Anterior cingulate cortex (tissue), 58 donors: ENCODE measurements at regions not wholly inside any gene's neighbourhood (a gene's known extent, or its start where the extent isn't known, plus 50 kb on each side); places are given as distances from the start of the nearest gene placed in this dataset.

Source experiments
- DNase-seq, 58 donors: peaks; one replicate each; lab custom pipeline; 2025; lab: John Stamatoyannopoulos, UW

- no peak for DNase-seq
Measured at GRCh38 chrX:117215683-117216082, 752.9 kb upstream of the CT83 start.

GRCh38 chrX:117196481-117196880, 733.7 kb upstream of the CT83 start:
- no peak for DNase-seq

DNA sequence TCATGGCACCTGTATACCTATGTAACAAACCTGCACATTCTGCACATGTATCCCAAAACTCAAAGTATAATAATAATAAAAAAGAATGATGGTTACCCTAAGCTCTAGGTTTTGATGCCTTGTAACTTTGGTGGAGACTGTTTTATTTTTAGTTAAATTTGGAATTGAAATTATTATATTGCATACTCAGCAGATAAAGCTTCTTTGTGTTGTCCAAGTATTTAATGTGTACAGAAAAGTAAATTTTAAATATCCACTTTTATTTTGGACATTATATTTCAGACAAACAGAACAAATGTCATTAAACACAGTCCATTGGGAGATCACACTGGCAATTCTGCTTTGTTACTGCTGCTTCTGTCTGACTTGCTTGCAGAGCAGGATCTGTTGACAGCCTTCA, 684.5 kb upstream of the CT83 start:
- no peak for DNase-seq

DNA sequence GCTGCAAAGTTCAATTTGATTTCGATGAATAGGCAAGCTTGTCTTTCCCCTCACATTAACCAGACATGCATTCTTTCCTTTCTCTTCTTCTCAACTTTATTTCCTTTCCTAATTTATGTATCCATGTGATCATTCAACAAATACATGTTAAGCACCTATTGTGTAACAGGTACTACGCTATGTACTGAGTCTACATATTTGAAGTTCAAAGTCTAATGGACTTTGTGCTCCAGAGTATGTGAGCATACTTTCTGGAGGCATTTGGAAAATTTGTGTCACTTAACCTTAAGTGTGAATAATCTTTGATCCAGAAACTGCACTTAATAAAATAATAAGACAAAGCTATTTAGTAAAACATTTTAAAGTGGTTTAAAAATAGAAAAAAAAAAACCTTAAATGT, 675.3 kb upstream of the CT83 start:
- DNase-seq, result no peak

DNA sequence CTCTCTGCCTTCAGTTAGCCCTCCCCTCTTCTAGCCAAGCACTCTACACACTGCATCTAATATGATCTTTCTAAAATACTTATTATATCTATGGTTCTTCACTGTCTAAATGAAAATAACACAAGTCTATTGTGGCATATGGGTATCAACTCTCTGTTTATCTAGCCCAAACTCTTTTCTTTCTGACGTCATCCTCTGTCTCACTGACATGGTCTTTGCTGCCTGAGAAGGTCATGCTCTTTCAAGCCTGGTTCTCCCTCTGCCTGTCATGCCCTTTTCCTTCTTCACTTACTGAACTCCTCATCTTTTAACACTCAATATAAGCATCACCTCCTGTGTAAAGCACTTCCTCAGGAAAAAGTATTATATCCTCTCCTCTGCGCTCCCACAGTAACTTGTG, 672.2 kb upstream of the CT83 start:
- no peak for DNase-seq

DNA sequence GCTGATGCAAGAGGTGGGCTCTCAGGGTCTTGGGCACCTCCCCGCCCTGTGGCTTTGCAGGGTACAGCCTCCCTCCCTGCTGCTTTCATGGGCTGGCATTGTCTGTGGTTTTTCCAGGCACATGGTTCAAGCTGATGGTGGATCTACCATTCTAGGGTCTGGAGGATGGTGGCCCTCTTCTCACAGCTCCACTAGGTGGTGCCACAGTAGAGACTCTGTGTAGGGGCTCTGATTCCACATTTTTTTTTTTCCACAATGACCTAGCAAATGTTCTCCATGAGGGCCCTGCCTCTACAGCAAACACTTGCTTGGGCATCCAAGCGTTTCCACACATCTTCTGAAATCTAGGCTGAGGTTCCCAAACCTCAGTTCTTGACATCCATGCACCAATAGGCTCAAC, 657.9 kb upstream of the CT83 start:
- no peak for DNase-seq

DNA sequence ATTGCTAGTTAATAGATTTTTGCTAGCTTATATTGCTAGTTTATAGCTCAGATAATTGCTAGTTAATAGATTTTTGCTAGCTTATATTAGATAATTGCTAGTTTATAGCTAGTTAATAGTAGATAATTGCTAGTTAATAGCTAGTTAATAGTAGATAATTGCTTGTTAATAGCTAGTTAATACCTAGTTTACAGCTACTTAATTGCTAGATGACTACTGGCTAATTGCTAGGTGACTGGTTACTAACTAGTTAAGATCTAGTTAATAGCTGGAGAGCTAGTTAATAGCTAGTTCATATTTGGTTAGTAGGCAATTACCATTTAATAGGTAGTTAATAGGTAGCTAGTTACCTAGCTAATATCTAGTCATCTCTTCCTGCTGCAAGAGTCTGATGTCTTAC, 633.8 kb upstream of the CT83 start:
- no peak for DNase-seq

GRCh38 chrX:117095393-117095792, 632.6 kb upstream of the CT83 start:
- DNase-seq, result no peak

- DNase-seq, result no peak
Measured at GRCh38 chrX:117094149-117094548, 631.4 kb upstream of the CT83 start.

GRCh38 chrX:117093319-117093718, 630.5 kb upstream of the CT83 start:
- no peak for DNase-seq

- no peak for DNase-seq
Measured at GRCh38 chrX:117092641-117093040, 629.9 kb upstream of the CT83 start.

DNA sequence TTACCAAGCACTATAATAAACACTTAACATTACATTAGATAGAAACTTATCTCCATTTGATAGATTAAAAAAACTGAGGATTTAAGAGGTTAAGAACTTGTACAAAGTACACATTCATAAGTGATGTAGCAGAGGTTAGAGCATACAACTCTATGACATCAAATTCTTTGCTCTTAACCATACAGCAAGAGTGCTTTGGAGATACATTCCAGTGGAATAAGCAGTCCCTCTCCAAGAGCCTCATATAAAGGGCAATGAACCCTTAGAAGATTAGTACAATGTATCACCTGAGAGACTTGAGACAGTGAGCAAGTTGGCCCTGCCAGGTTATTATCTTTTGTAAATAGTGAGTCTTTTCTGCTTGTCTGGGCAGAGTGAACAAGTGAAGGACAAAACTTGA, 600.4 kb upstream of the CT83 start:
- DNase-seq, result no peak

- DNase-seq, result no peak
Measured at GRCh38 chrX:117059848-117060247, 597.1 kb upstream of the CT83 start.

DNA sequence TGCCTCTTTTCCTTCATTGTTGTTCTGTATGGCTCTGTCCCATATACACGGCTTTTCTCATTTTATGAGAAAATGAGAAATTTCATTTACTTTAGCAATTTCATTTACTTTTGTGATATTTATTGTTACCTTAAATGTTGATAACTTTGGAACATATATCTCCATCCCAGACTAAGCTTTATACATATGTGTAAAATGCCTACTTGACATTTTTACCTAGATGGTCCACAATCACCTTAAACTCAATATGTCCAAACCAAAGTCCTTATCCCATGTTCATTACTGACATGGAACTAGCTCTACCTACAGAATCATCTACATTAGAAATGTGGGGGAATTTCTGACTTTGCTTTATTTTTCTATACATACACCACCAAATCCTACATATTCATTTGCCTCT, 590.5 kb upstream of the CT83 start:
- DNase-seq, result no peak

DNA sequence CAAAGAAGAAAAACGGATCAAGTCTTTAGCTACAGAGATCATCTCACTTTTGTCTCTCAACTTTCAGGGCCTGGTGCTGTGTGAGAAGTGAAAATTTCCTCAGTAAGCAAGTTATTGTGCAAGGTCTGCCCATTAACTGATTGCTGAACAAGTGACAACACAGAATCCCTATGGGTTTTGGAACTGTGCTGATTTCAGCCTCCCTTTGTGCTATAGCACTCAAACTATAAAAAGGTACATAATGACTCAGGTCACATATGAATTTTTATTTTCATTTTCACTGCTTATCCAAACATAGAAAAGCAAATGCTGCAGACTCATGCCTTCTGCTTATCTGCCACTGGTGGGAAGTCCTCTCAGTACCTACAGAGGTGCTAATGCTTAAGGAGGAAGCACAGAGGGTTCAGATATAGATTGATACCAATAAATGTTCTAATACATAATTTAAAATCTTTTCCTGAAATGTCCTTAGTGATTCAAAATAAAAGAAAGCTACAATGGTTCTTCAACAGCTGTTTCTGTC, 576.2 kb upstream of the CT83 start:
- DNase-seq, result peak in 1 of 58 donors; percentile 0

DNA sequence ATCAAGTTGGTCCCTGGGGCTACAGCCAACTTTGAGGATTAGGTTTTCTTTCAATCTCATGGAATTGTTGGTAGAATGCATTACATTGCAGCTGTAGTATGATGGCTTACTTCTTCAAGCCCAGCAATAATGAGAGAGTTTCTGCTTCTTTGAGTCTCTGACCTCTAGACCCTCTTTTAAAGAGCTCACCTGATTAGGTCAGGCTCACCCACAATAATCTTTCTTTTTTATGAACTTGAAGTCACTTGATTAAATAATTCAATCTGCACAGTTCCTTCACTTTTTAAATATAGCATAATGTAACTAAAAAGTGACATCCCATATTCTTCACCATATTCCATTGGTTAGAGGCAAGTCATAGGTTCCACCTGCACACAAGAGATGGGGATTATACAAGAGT, 547.5 kb upstream of the CT83 start:
- no peak for DNase-seq

DNA sequence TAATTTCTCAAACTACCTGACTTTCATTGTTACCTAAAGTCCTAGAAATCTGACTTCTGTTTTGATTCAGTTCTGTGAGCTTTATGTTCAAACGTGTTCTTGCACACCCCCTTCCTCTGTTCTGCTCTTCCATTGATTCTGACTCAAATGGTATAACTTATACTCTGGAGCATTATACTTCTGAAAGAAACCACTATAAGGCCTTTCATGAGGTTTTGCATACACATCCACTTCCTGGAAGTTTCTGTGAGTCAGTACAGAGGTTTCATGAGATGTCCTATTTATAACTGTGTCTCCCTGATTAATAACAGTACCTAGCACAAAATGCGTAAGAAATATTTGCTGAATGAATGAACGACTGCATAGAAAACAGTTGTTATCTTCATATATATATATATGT, 540.2 kb upstream of the CT83 start:
- no peak for DNase-seq

DNA sequence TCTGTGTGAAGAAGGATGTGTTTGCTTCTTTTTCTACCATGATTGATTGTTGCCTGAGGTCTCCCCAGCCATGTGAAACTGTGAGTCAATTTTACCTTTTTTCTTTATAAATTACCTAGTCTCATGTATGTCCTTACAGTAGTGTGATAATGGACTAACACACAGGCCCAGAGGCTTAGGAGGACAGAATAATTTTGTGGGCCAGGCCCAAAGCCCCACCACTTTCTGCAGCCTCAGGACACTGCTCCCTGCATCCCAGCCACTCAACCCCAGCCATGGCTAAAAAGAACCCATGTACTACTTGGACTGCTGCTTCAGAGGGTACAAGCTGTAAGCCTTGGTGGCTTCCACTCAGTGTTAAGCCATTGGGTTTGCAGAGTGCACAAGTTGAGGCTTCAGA, 512.7 kb upstream of the CT83 start:
- DNase-seq, result no peak

DNA sequence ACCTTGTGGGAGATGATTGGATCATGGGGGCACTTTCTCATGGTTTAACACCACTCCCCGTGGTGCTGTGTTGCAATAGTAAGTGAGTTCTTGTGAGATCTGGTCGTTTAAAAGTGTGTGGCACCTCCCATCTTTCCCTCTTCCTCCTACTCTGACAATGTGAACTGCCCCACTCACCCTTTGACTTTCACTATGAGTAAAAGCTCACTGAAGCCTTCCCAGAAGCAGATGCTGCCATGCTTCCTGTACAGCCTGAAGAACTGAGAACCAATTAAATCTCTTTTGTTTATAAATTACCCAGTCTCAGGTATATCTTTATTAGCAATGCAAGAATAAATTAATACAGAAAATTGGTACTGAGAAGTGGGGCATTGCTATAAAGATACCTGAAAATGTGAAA, 509.6 kb upstream of the CT83 start:
- DNase-seq, result no peak

- no peak for DNase-seq
Measured at GRCh38 chrX:116961872-116962582, 499.3 kb upstream of the CT83 start.

DNA sequence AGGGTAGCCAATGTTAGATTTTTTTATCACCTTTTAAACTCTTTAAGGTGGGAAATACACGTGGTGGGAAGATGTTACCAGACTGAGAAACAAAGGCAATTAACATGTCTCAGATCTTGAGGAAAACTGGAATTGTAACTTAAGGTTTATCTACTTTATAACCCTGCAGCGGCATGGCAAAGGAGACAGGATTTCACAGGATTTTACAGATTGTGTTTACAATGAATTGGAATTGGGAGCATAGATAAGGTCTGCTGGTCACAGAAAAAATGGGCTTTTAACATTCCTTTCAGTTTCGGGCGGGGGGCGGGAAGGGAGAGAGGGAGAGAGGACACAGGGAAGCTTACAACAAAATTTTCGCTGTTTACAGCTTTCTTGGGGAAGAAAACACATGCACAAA, 467.5 kb upstream of the CT83 start:
- no peak for DNase-seq

GRCh38 chrX:116897526-116897925, 434.8 kb upstream of the CT83 start:
- DNase-seq, result no peak

GRCh38 chrX:116881961-116882360, 419.2 kb upstream of the CT83 start:
- DNase-seq, result no peak
